NCI-H1048 (cell line): ENCODE measurements at regions not wholly inside any gene's neighbourhood (a gene's known extent, or its start where the extent isn't known, plus 50 kb on each side); places are given as distances from the start of the nearest gene placed in this dataset.

Experiments used
- DNase-seq: peaks from one replicate; lab custom pipeline; 2025; lab: John Stamatoyannopoulos, UW

DNA sequence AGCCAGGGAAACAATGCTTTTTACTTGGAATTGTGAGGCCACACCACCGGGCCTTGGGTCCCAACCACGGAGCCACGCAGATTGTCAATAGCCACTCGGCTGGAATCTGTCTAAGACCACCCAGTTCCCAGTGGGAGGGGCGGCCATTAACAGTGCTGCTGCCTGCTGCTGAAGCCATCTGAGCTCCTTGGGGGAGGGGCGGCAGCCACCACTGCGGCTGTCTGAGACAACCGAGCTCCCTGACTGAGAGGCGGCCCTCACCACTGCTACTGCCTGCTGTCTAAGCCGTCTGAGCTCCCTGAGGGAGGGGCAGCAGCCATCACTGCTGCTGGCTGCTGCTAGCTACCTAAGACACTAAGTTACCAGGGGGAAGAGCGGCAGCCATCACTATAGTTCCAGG is 64.3 kb downstream of the DMRTA2 start:
- DNase-seq, result no peak

GRCh38 chr1:50357186-50357585 is 66.1 kb downstream of the DMRTA2 start:
- no peak for DNase-seq

GRCh38 chr1:50354813-50355212 is 68.4 kb downstream of the DMRTA2 start:
- no peak for DNase-seq

DNA sequence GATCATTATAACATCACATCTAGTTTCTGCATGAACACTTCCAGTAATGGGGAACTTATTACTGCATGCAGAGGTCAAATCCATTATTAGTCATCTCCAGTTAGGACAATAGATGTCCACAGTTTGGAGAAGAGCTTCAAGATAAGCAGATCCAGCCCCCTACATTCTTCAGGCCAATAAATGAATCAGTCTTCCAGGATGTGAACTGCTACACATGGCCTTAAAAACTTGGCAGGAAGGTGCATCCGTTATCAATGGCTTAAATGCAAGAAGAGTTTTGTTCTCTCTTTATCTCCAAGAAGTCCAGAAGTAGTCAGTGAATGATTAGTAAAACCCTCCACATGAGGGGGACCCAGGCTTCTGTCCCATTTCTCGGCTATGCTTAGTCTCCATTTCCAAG is 70.8 kb downstream of the DMRTA2 start:
- DNase-seq, result no peak

GRCh38 chr1:50350868-50351267 is 72.4 kb downstream of the DMRTA2 start:
- no peak for DNase-seq

GRCh38 chr1:50350421-50350820 is 72.8 kb downstream of the DMRTA2 start:
- no peak for DNase-seq

- no peak for DNase-seq
Measured at GRCh38 chr1:50349242-50349565, 74.0 kb downstream of the DMRTA2 start.

DNA sequence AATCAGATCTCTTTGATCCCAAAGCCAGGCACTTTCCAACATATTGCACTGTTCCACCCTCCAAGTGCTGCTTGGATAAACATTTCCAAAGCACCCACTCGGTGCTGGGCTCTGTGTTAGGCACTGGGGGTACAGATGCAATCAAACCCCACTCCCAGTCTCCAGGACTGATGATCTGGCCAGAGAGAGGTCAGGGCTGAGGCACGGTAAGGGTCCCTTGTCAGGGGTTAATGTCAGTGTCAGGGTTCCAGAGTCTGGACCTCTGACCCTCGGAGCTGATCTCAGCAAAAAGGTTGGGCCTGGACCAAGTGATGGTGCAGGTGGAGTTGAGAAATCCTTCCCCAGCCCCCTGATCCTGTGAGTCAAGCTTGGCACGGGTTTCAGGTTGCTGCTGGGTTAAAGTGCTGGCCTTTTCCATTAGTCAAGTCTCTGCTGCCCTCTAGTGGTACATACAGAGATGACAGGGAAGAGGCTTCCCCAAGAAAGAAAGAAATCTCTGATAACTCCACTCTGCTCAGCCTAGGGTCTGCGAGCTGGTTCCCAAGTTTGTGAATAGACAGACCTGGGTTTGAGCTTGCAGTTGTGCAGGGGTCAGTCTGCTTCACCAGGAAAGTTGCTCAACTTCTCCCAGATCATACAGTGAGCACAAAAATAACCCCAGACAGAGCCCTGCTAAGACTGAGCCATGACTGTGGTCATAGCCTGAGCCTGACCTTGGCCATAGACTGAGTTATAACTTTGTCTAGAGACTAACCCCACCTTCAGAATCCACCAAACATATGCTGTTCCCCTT is 74.6 kb downstream of the DMRTA2 start:
- DNase-seq, result peak; percentile 62

GRCh38 chr1:50347933-50348332 is 75.3 kb downstream of the DMRTA2 start:
- no peak for DNase-seq

GRCh38 chr1:50346621-50347020 is 76.6 kb downstream of the DMRTA2 start:
- no peak for DNase-seq

DNA sequence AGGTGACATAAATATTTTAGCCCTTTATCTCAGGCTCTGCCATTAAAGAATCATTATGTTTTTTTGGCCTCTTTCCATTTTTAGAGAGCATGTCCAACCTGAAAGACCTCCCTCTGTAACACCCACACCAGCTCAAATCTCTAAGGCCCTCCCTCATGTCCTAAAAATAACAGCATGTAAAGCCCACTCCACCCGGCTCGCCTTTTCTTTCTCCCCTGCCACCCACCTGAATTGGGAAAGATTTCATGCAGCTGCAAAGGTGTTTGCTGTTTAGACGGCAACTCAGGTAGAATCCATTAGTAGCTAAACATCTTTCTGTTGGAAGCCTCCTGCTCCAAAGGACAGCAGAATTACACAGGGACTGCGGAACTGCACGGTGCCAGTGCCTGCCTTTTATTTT is 79.9 kb downstream of the DMRTA2 start:
- no peak for DNase-seq

DNA sequence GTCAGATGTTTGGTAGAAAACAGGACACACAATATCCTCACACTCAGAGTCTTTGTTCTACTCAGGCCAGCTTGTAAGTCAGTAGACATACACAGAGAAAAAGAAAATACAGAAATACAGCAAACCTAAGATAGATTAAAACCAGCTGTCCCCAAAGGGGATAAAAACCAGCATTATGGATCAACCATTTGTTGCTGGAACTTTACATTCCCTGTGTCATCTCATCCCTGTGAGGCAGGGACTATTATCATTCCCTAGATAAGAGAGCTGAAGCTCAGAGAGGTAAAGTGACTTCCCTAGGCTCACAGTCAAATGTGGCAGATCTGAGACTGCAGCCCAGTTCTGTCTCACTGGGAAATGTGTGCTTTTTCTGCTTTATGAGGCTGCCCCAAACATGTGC is 80.7 kb downstream of the DMRTA2 start:
- no peak for DNase-seq

GRCh38 chr1:50335036-50335435 is 88.2 kb downstream of the DMRTA2 start:
- no peak for DNase-seq

DNA sequence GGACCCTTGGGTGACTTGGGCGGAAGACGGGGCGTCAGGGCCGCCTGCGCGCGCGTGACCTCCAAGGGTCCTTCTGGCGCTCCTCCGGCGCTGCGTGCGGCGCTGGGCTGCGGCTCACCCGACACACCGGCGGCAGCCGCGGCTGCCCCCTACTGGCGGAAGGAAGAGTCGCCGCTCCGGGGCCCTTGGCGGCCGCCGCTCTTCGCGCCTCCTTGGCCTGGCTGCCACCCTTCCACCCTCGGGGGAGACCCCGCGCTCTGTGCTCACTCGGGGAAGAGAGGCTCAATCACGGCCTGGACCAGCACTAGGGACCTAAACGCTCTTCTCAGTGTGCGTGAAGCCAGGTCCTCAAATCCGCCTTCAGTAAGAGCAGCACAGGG is 89.7 kb downstream of the DMRTA2 start:
- DNase-seq, result peak; percentile 31

- no peak for DNase-seq
Measured at GRCh38 chr1:50332941-50333594, 90.2 kb downstream of the DMRTA2 start.

DNA sequence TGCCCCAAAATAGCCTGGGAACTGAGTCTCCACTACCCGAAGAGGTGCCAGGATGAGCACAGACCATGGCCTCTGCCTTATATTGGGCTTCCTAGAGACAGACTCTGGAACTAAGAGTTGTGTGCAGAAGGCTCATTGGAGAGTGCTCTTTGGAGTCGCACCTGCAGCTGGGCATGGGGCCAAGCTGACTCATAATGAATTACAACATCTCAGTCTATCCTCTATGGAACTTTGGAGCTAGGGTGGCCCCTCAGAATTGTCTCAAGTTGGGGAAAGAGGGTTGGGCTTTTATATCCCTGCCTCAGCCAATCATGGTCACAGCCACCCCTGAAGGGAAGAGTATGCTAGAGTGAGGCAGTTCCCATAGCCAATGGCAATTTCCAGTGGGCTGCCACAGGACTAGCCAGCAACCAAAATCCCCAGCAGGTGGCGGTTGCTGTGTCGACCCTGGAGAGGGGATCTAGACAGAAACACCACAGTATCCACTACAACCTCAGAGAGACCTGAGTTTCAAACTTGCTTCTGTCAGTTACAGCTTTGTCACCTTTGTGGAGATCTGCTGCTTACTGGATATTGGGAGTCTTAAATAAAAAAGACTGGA is 93.8 kb downstream of the DMRTA2 start:
- DNase-seq, result no peak

DNA sequence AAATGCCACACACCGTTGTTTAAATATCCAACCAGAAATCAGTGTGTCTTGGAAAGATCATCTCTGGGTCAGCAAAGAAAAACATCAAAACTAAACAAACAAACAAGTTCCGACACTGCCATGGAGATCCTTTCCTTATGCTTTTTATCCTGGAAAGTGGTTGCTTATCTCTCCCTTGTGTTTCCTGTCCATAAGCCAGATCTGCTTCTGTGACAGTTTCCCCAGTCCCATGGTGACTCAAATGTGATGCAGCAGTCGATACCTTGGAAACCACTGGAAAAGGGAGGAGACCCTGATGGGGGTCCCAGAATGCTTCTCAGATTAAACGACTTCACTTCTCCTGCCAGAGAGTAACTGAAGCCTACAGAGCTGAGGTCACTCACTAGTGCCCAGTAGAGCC is 94.7 kb downstream of the DMRTA2 start:
- no peak for DNase-seq

DNA sequence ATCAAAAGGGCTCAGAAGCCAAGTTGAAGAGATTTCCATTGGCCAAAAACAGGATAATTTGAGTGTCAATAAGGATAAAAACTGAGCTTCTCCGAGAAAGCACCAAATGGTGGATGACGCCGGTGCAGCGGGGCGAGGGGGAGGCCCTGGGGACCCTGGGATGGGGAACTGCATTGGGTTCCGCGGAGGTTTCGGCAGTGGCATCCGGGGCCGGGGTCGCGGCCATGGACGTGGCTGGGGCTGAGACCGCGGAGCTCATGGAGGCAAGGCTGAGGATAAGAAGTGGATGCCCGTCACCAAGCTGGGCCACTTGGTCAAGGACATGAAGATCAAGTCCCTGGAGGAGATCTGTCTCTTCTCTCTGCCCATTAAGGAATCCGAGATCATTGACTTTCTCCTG is 97.2 kb downstream of the DMRTA2 start:
- DNase-seq, result no peak

- DNase-seq, result no peak
Measured at GRCh38 chr1:50322579-50322978, 100.7 kb downstream of the DMRTA2 start.

DNA sequence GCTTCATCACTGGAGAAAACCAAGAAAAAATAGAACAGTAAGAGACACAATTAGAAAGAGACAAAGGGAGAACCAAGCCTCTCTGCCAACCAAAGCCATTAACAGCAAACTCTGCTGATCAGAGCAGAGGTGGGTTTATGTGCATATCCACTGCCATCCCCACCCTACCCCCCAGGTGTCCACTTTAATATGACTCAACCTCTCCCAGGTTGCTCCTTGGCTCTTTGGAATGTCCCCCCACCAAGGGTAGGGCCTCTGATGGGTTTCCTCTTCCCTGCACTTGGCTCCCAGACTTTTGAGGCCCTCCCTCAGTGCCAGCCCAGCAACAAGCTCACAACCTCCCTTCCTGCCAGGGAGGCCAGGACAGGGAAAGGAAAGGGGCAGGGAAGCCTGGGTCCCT is 104.8 kb downstream of the DMRTA2 start:
- DNase-seq, result no peak

DNA sequence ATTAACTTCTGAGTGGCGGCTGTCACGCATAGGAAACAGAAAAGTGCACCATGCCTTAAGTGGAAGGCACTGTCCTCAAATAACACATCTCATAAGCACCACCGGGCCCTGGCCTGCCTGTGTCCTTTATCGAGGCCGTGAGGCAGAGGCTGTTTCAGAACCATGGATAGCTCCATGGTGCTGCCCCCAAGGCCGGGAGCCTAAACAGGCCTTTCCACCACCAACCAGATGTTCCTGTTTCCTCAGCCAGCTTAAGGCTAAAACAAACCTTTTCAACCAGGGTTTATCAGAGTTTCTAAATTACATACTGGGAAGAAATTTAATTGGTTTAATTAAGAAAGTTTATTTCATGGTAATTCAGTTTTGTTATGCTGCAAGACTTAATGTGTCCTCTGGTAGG is 114.4 kb downstream of the DMRTA2 start:
- peak; percentile 14 for DNase-seq

DNA sequence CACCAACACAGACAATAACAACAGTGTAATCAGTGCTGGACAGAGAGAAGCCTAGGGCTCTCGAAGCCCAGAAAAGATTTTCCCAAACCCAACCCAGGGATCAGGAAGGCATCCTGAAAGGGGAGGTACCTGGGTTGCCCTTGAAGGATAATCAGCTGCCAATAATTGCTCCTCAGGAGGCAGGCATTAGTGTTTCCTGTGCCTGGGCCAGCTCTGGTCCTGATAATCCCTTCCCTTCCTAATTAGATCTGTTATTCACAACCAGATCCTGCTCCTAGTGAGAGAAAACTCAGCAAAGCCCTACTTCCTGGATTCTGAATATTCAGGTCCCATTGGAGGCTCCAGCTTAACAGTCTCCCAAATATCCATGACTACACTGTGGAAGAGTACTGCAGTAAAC is 117.4 kb downstream of the DMRTA2 start:
- DNase-seq, result no peak

GRCh38 chr1:50300297-50300696 is 122.9 kb downstream of the DMRTA2 start:
- no peak for DNase-seq

GRCh38 chr1:50295566-50295965 is 127.7 kb downstream of the DMRTA2 start:
- DNase-seq, result no peak
